GF-D8 (cell line): ENCODE measurements at regions not wholly inside any gene's neighbourhood (a gene's known extent, or its start where the extent isn't known, plus 50 kb on each side); places are given as distances from the start of the nearest gene placed in this dataset.

Experiments used
- DNase-seq: peaks from one replicate; lab custom pipeline; 2025; lab: John Stamatoyannopoulos, UW

DNA sequence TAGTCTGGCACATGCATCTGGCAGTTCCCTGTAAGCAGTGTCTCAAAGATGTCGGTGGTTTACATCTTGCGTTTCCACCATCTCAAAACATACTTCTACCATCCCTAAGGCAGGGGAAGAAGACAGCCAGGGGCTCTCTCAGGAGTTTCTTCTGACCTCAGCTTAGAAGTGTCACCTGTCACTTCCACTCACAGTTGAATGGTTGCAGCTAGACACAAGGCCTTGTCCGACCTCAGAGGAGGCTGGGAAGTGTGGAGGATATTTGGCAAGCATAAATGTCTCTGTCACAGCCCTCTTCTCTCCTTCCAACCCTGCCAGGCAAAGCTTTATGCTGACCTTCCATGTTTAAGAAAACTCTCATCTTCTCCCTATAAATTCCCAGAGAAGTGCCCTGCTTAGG lies 193.3 kb downstream of the HERPUD2 start:
- DNase-seq, result no peak

DNA sequence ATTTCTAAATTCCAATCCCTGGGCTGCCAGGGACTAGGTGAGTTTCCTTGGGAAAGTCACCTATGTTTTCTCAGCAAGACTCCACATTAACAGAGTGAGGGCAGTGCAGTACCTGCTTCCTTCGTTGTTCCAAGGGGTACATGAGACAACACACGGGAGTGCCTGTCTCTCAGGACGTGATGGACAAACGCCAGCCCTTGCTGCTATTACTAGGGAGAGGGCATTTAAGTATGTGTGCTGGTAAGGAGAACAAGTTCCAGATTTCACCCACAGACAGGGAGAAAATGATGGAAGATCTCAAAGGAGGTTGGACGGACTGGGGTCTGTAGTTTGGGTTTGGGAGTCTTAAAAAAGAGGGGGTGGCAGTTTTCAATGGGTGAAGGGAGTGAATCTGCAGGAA lies 195.7 kb downstream of the HERPUD2 start:
- no peak for DNase-seq

DNA sequence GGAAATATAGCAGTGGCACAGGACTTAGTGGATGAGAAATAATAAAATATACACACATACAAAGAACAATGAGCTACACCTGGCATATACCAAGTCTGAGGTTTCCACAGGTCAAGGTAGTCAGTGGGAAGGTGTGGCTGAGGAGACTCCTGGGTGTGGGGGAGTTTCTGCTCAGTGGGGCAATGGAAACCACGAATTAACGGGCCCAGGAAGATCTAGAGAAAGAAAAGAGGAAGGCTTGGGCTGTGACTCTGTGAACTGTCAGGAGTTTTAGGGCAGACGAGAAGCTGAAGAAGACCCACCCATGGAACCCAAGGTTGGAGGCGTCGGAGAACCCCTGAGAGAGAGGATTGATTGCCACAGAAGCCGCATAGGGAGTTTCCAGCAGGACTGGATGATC lies 196.5 kb downstream of the HERPUD2 start:
- DNase-seq, result no peak

DNA sequence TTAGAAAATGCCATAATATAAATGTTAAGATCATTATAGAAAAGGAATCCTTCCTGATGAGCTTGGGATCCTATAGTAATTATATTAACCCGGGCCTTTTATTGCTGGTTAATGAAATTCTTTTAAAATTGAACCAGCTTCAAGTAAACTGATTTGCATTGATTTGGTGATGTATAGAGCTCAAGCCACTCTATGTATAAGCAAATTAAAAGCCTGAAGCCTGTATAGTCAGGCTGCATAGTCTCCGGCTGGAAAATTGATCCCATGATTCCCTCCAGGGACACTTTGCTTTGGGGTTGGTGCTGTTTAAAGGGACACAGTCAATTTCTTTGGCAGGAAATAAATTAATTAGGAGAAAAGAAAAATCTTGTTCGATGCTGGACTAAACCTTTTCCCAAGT lies 199.1 kb downstream of the HERPUD2 start:
- DNase-seq, result no peak

DNA sequence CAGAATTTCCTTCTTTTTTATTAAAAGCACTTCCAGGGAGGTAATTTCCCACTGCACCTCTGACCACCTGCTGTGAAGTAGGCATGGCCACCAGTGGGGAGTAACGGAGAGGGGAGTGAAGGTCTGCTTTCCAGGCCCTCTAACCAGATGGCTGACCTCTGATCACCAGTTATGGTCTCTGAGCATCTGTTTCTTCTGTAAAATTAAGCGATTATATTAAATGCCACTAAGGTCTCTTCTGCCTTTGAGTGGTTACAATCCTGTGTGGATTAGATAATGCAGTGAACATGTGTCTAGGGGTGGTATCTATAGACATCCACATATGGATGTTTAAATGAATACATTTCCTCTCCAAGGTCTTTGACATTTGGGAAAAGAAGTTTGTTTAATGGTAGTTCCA lies 199.6 kb downstream of the HERPUD2 start:
- DNase-seq, result no peak

DNA sequence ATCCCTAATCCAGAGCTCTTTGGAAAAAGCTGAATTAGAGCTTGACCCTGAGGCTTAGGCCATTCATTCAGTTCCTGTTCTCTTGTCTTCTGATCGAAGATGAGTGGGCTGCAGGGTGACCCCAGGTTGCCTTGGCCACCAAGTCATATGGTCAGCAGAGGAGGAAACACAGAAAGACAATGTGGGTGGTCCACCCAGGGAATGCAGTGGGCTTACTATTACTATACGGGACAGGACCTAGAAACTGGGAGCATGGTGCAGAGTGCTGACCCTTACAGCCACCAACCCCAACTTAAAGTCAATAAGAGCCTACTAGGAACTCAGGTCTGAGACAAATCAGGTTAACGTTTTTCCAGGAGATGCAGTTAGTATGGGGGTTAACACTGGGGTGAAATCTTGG lies 200.5 kb downstream of the HERPUD2 start:
- no peak for DNase-seq

DNA sequence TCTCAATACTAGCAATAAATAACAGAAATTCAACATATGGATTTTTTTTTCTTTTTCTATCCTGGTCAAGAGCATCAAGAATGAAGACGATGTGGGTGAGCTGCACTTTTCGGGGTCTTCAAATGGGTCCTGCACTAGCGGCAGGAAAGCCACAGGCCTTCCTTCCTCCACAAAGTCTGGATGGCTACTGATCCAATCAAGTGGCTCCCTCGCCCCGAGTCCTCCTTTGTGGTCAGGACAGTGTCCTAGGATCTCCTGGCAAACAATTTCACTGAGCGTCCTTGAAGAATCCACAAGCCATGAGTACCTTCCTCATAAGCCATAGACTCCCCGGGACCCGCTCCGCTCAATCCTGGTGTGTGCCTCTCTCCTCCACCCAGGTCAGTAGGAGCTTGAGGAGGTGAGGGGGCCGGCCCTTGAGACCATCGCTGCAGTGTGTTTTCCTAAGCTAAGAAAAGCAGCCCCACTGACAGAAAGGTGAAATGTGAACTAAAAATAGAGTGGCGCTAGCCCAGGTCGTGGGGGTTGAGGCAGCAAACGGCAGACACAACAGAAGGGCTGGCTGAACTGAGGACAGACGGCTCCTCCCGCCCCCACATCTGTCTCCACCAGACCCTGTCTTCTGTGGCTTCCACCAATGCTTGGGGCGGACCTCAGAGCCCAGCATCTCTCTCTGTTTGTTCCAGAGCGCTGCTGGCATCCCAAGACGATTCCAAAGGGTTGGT lies 202.3 kb downstream of the HERPUD2 start:
- no peak for DNase-seq

DNA sequence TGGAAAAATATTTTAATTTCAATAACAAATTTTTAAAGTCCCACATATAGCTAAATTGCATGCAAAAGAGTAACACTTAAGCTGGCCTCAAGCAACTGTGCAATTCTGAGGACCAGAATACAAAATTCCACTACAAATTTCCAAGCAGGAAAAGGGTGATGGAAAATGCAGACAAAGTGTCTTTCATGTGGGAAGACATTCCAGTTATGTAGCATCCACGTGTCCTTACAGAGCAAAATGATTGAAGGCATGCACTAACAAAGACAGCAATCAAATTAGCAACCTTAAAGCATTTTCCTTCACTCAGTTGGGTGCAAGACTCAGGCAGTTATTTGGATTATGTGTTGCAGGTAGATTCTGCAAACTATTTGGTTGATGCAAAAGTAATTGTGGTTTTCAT lies 203.7 kb downstream of the HERPUD2 start:
- no peak for DNase-seq

DNA sequence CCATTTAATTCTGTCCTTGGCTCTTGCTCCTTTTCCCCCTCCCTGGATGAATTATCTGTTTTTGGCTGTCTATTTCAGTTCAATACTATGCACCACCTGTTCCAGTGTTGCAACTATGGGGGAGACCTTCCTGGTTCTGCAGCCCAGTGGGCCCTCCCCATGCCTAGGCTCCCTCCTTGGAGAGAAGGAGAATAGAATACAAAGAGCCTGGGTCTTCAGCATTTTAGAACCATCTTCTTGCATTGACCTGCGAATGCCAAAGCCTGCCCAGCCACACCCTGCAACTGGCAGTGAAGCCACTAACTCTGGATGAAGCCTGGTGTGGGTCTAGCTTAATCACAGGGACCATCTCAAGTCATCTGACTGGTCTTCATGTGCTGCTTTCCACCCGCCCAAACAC lies 207.1 kb downstream of the HERPUD2 start:
- DNase-seq, result no peak

DNA sequence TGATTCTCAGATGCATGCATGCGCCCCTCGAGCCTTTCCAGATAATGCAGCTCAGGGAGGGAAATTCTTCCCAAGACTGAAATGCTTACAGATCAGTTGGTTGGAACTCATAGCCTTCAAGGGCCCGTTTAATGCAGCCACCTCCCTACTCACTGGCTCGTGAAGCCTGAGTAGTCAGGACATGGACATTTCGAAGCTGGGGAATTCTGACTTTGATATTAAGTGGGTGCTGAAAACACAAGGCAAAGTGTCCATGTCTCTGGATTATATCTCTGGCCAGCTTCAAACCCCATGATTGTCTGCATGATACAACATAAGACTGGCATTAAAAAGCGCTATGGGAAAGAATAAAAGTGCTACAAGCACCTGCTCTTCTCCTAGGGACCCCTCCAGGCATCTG lies 207.5 kb downstream of the HERPUD2 start:
- DNase-seq, result no peak

DNA sequence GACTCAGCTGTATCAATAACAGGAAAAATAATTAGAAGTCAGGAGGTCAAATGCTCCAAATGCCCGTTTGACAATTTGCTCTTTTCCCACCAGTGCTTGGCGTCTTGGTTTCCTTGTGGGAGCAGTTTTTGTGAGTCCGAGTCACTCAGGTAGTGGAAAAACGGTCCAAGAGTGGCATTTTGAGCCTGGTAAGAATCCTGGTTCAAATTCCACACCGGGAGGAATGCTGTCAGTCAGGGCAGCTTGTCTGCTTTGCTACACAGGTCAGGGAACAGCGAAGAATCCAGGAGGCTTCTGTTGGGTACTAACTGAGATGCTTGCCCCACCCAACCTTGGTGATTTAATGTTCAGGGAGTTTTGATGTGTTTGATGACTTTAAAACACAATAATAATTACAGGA lies 209.5 kb downstream of the HERPUD2 start:
- no peak for DNase-seq

DNA sequence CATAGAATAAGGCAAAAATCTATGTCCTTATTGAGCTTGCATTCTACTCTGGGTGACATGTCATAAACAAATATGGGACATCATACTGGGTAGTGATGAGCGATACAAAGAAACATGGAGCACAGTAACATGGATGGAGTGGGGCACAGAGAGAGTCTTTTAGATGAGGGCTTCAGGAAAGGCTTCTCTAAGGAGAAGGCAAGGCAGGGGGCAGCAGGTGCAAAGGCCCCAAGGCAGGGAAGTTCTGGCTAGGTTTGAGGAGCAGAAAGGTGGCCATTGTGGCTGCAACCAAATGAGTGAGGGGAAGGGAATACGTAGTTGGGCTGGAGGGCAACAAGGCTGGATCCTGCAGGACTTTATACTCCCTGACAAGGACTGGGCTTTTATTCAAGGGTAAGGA lies 211.4 kb downstream of the HERPUD2 start:
- DNase-seq, result no peak

DNA sequence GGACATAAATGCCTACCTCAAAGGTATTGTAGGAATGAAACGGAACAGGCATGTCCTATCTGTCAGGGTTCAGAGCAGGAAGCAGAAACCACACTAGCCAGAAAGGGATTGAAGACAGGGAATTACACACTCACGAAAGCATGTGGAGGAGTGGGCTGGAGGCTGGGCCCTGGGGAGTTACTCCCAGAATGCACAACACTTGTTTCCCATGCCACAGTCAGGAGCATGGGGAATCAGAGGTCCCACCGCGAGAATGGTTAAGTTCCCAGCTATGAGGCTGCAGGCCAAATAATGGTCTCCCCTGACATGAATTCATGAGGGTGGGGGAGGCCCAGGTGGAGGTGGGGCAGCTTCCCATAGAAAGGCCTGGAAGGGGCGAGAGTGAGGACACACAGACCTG lies 212.7 kb downstream of the HERPUD2 start:
- DNase-seq, result no peak

DNA sequence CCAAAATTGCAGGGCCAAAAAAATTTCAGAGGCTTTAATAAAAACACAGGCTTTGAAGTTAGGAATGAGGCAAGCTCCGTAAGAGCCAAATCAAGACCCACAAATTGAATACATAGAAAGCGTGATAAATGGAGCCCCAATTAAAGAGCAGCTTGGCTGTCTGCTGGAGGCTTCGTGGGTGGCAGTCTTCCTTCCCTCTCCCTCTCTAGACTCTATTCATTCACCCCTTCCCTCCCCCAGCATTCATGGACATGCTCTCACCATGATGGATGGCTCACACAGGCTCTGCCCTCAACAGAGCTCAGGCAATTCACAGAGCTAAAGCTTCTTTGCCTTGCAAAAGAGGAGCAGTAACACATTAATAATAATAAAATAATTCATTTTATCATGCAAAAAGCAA lies 214.1 kb downstream of the HERPUD2 start:
- DNase-seq, result no peak

DNA sequence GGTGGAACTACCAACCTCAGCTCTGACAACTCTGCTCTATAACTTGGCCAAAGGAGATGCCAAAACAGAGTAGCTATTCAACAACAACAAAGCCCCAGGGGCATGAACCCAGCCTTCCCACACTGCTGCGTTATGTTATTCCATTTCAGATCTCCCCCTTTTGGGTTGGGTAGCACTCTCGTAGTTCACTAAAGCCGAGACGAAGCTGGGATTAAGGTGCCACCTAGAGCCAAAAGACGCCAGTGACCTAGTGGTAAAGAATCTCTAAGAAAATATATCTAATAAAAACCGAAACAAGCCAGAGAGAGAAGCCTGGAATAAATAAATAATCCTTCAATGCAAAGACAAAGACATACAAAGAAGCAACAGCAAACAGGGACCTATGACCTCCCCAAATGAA lies 217.3 kb downstream of the HERPUD2 start:
- DNase-seq, result no peak

DNA sequence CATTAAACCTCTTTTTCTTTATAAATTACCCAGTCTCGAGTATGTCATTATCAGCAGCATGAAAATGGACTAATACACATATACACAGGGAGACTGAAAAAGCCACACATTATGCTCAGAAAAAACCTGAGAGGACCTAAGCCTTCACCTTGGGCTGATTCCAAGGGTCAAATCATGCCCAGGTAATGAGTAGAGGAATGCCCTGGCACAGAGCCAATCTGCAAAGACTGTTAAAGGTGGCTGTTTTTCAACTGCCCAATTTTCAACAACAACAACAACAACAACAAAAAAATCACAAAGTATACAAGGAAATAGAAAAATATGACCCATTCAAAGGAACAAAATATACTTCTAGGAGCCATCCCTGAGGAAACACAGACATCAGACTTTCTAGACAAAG lies 220.2 kb upstream of the TBX20 start:
- DNase-seq, result no peak

DNA sequence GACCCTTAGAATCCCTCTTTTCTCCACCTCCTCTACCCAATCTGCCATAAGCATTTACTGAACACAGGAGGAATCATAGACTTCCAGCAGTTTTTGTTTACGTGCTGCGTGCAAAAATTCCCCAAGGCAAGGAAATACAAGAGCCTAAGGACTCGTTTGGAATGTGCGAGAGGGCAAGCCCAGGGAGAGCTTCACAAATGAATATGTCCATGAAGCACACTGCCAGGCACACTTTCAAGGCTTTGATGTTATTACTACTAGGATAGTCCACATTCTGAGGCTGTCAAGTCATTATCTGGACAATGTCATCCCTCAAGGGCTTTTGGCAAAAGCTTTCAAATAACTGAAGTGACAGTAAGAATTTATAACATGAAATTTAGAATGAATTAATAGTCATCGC lies 214.7 kb upstream of the TBX20 start:
- DNase-seq, result no peak

DNA sequence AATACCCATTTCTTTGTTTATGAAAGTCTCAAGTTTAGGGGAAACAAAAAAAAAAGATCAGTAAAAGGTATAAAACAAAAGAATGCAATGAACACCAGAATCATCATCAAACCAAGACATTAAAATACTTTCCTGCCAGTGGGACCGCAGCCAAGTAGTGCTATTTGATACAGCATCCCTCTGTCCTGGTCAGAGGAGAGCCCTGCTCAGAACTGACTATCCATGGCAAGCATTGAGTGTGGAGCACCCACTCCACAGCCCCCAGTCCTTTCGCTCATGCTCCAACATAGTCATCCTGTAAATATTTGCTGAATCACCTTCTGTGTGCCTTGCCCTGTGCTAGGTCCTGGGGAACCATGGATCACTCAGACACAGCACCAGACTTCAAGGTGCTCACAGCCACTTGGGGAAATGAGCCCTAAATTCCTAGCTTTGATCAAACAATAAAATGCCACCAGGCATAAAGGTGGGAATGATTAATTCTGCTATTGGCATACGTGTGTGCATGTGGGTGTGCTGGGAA lies 213.6 kb upstream of the TBX20 start:
- no peak for DNase-seq

DNA sequence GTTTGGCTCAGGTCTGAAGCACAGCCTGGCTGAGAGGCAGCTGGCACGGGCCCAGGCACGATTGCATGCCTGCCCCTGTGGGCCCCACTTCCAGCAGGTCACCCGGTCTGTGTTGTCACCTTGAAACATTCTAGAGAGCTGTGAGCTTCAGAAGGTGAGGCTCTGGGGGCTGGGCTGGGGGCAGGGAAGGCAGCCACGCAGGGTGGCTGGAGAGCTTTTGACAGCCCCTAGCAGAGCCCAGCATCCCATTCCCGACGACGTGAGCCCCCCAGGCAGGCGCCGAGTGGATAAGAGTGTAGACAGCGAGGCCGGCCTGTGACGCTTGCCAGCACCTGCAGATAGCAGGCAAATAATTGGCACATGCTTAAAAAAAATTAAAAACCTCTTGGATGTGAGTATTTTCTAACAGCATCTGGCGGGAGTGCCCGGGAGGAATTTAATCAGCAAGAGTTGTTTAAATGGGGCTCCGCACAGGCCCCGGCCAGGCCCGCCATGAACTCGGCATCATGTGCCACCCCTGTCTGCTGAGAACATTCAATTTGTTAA lies 212.0 kb upstream of the TBX20 start:
- no peak for DNase-seq

DNA sequence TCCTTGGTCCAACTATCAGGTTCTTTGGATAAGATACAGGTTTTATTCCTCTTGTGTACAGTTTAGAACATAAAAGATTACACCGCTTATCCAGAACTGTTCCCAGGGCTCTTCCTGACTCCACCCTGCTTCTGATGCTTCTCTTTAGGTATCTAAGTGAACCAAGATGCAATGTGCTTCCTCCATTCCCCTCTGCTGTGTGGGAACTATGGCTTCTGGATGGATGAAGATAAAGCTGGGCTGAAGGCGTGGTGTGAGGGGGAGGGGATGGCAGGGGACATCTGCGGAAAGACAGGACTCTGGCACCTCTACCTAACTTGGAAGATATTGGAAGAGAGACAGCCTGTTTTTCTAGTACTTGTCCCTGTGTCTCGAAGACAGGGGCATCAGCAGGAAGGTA lies 209.9 kb upstream of the TBX20 start:
- DNase-seq, result no peak

DNA sequence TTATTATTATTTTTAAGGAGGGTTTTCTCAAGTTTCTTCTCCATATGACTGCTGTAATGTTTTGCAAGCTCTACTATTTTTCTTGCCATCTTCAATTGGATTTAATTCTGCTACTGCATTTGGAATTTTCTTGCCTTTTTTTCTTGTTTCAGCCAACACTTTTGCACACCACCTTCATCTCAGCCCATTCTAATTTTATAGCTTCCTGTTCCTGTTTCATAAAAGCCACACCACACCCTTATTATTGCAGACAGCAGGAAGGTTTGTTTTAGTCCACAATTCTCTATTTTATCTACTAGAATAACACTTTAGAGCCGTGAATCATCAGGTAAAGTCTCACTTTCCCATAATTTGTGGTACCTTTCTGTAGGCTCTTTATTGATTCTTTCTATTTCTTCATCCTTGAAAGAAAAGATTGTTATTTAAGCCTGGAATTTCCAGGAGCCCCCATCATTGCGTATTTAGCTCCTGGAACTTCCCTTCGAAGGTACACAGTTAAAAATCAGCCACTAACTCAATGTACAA lies 209.3 kb upstream of the TBX20 start:
- no peak for DNase-seq

DNA sequence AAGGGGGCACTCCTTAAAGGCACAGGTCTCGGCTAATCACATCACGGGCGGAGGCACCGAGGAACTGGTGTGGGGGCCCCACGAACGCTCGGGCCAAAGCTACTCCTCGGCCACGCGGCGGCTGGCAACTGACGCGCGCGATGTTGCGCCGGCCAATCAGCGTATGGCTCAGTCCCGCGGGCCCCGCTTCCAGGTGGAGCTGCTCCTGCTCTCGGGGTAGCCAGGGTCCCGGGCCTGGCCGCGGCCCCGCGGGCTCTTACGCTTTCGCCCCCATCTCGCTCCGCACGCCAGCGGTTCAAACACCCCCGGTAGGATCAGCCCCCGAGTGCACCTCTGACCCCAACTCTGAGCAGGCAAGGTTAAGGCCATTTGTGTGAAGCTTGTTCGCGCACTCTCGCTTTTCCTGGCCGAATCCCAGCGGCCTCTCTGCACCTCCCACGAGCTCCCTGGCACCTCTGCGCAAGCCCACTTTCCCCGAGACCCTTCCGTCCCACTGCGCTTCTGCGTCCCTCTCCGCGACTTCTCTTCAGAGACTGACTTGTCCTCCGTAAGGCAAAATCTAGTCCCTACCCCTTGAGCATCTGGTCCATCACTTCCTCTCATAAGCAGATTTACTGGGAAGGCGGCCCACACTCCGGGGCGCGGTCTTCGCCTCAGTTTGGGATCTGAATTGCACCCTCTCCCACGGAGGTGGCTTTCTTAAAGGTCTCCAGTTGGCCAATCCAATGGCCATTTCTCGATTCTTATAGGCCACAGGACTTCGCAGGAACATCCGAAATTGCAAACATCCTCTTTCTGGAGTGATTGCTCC lies 200.9 kb upstream of the TBX20 start:
- no peak for DNase-seq
